Esophagus squamous epithelium (tissue), 5 donors: ENCODE measurements at regions not wholly inside any gene's neighbourhood (a gene's known extent, or its start where the extent isn't known, plus 50 kb on each side); places are given as distances from the start of the nearest gene placed in this dataset.
"Not testable (repeated sequence)": the region's sequence is repeated elsewhere in the genome, so short reads cannot be mapped to it uniquely, and the experiment has no call there.

Experiments used
- DNase-seq: peaks from one replicate; lab custom pipeline; 2025; lab: John Stamatoyannopoulos, UW
- H3K27ac ChIP-seq, 4 donors: fragments of 200-600 bp; sonication (generic); one replicate each; pipeline ENCODE4 v1.5.1; 2016 to 2019; ENCODE audit warnings: mild to moderate bottlenecking in 1 of 4
- H3K27me3 ChIP-seq, 4 donors: fragments of 200-600 bp; sonication (generic); 1 replicate in 3 of 4; 2 replicates in 1 of 4; pipeline versions ENCODE4 v1.5.1 to v1.6.0; 2017 to 2021; ENCODE audit warnings: antibody characterized with exemption in 1 of 4
- H3K36me3 ChIP-seq, 3 donors: fragments of 200-600 bp; sonication (generic); one replicate each; pipeline ENCODE4 v1.5.1; 2016 to 2019
- H3K4me1 ChIP-seq, 3 donors: fragments of 200-600 bp; sonication (generic); one replicate each; pipeline ENCODE4 v1.5.1; 2017 to 2019
- H3K4me3 ChIP-seq, 4 donors: fragments of 200-600 bp; sonication (generic); 1 replicate in 3 of 4; 2 replicates in 1 of 4; pipeline ENCODE4 v1.5.1; 2016 to 2019; ENCODE audit warnings: mild to moderate bottlenecking in 2 of 4, moderate library complexity in 1 of 4
- H3K9me3 ChIP-seq, 3 donors: fragments of 200-600 bp; sonication (generic); one replicate each; pipeline ENCODE4 v1.5.1; 2016 to 2019
- whole genome bisulfite sequencing, 2 donors: methylation state at CpG; one replicate each; pipeline ENCODE4 v1.1.5; 2018; 5-methylcytosine and 5-hydroxymethylcytosine counted together
- intact Hi-C: fragments of 100-400 bp; cut with DNase I; formaldehyde crosslinking; loops from one replicate; pipeline ENCODE4 v1.15.0; 2022
- donor health status: DM: yes; HTN: yes; CAD: no.

DNA sequence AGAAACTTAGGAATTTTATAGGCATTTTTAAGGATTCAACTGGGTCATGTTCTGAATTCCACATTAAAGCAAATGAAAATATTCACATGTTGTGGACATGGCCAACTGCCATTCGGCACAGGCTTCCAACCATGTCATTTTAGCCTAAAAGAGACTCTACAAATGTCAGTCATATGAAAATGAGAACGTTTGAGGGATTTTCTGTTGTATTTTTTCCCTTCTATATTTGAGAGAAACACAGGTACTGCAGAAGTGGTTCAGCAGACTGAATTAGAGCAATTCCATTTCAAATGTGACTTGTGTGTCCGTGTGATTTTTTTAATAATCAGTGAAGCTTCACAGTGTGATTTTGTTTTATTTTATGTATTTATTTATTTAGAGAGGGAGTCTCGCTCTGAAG, 124.3 kb downstream of the TP53TG3F start:
- H3K4me1 ChIP-seq, H3K27ac ChIP-seq, DNase-seq, H3K36me3 ChIP-seq, H3K27me3 ChIP-seq, intact Hi-C loops, H3K9me3 ChIP-seq, H3K4me3 ChIP-seq: not testable (repeated sequence)
- no CpG with 5 or more reads among the region's 4 CpGs for WGBS, 2 donors

- H3K27me3 ChIP-seq, intact Hi-C loops, H3K27ac ChIP-seq, H3K36me3 ChIP-seq, H3K4me1 ChIP-seq, H3K9me3 ChIP-seq, DNase-seq, H3K4me3 ChIP-seq: not testable (repeated sequence)
- WGBS, 2 donors, result no CpG with 5 or more reads among the region's 8 CpGs
Observed at GRCh38 chr16:33588589-33588988, 129.2 kb downstream of the TP53TG3F start.

DNA sequence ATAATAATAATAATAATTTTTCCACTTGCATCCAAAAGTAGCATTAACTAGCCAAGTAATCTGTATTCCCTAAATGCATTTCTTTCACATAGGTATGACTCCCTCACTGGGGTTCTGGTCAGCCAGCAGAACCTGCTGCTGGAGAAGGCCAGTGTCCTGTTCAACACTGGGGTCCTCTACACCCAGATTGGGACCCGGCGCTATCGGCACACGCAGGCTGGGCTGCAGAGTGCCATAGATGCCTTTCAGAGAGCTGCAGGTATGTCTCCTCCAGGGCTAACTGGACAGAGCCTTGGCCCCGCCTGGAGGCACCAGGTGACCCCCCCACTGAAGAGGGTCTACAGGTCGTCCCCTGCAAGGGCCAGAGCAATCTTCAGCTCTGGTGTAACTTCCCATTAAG, 133.9 kb downstream of the TP53TG3F start:
- H3K36me3 ChIP-seq, H3K27ac ChIP-seq, intact Hi-C loops, H3K4me3 ChIP-seq, H3K27me3 ChIP-seq, H3K4me1 ChIP-seq, H3K9me3 ChIP-seq, DNase-seq: not testable (repeated sequence)
- no CpG with 5 or more reads among the region's 6 CpGs for WGBS, 2 donors

DNA sequence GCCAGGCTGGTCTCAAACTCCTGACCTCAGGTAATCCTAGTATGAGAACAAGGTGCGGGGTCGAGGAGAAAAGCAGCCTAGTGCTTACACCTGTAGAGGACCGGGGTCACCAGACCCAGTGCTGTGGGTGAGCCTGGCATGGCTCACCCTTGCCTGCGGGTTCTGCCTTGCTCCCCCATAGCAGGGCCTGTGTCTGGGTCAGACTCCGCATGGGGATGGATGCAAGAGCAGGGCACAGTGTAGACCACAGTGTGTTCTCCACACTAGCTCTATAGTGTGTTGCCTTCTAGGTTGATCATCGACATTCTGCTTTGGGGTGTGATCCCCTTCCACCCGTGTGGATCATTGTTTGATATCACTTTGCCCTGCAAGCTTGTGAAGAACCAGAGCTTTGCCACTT, 135.7 kb downstream of the TP53TG3F start:
- DNase-seq, H3K4me1 ChIP-seq, H3K27ac ChIP-seq, intact Hi-C loops, H3K27me3 ChIP-seq, H3K4me3 ChIP-seq, H3K9me3 ChIP-seq, H3K36me3 ChIP-seq: not testable (repeated sequence)
- WGBS, 2 donors, result no CpG with 5 or more reads among the region's 7 CpGs

DNA sequence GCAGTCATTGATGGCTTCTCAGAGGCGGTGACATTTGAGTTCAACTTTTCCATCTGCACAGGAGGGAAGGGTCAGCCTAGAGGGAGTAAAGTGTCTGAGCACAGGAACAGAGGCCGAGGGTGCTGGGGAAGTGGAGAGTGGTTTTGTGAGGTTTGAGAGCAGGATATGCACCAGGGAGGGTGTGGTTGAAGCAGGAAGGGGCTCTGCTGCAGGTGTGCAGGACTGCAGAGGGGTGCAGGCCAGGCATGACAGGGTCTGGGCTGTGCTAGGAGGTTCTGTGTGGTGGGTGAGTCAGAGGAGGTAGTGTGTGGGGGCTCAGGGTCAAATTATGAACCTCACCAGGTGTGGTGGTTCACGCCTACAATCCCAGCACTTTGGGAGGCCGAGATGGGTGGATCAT, 141.6 kb downstream of the TP53TG3F start:
- intact Hi-C loops, H3K27me3 ChIP-seq, H3K27ac ChIP-seq, H3K9me3 ChIP-seq, H3K4me1 ChIP-seq, H3K36me3 ChIP-seq, DNase-seq, H3K4me3 ChIP-seq: not testable (repeated sequence)
- WGBS, 2 donors, result no CpG with 5 or more reads among the region's 4 CpGs

GRCh38 chr16:33623535-33624077, 164.2 kb downstream of the TP53TG3F start:
- H3K27me3 ChIP-seq, H3K4me1 ChIP-seq, H3K4me3 ChIP-seq, H3K36me3 ChIP-seq, DNase-seq, intact Hi-C loops, H3K9me3 ChIP-seq: not testable (repeated sequence)
- H3K27ac ChIP-seq, result peak overlapping the region in 1 of 4 donors; percentile 36
- WGBS, 2 donors, result 11 to 34% methylated on average over 2 of the region's 4 CpGs

DNA sequence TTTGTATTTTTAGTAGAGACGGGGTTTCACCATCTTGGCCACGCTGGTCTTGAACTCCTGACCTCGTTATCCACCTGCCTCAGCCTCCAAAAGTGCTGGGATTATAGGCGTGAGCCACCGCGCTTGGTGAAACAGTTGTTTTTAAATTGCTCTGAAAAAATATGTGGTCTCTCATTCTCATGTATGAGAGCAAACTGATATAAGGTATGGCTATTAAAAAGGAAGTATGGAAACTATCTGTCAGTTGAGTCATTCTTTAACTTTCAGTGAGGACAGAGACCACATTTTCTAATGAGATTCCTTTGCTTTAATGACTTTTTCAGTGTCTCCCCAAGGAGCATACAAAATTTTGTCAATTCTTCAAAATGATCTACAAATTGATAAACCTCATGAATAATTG, 169.5 kb downstream of the TP53TG3F start:
- H3K9me3 ChIP-seq, H3K4me3 ChIP-seq, H3K36me3 ChIP-seq, H3K27ac ChIP-seq, H3K27me3 ChIP-seq, intact Hi-C loops, DNase-seq, H3K4me1 ChIP-seq: not testable (repeated sequence)
- WGBS, 2 donors, result 81 to 83% methylated on average over 6 of the region's 6 CpGs

DNA sequence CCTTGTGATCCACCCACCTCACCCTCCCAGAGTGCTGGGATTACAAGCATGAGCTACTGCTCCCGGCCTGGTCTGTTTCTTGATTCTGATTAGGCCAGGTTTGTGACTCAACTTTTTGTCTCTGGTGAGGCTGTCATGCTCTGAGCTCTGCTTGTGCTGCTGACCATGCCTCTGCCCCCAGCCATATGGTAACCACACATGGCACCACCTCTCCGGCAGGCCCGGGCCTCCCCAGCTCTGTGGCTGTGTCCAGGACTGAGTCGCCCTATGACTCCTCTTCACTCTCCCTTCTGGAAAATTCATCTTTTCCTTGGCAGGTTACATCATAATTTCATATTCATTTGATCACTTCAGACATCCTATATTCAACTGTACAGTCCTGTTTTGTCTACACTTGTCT, 172.3 kb downstream of the TP53TG3F start:
- H3K9me3 ChIP-seq, H3K4me3 ChIP-seq, intact Hi-C loops, DNase-seq, H3K4me1 ChIP-seq, H3K36me3 ChIP-seq, H3K27me3 ChIP-seq: not testable (repeated sequence)
- peak overlapping the region in 2 of 4 donors; percentile 34 to 36 for H3K27ac ChIP-seq
- 27 to 60% methylated on average over 3 to 4 of the region's 4 CpGs for WGBS, 2 donors

DNA sequence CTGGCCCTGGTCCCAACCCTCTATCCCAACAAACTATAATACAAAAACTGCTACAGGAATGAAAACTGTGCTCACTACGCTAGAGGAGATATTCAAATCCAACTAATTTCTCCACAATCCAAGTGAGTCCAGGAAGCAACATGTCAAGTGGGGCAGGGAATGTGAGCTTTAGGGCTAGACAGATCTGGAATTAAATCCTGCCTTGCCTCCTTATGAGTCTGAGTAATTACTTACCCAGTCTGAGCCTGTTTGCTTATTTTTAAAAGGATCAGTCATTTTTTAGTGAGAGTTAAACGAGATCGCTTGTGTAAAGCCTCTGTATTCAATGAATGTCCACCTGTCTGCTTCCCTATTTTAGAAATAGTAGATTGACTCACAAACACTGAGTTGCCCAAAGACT, 174.6 kb downstream of the TP53TG3F start:
- DNase-seq, H3K9me3 ChIP-seq, H3K4me1 ChIP-seq, H3K36me3 ChIP-seq, H3K27me3 ChIP-seq, intact Hi-C loops, H3K4me3 ChIP-seq: not testable (repeated sequence)
- H3K27ac ChIP-seq, result peak overlapping the region in 3 of 4 donors; percentile 30 to 59 (median 53)
- 60 to 73% methylated on average over 2 of the region's 3 CpGs for WGBS, 2 donors

GRCh38 chr16:33636760-33637159, 177.3 kb downstream of the TP53TG3F start:
- H3K4me1 ChIP-seq, H3K9me3 ChIP-seq, DNase-seq, H3K36me3 ChIP-seq, H3K27me3 ChIP-seq, intact Hi-C loops, H3K27ac ChIP-seq, H3K4me3 ChIP-seq: not testable (repeated sequence)

- H3K4me3 ChIP-seq, intact Hi-C loops, H3K9me3 ChIP-seq, H3K27me3 ChIP-seq, H3K4me1 ChIP-seq, DNase-seq, H3K27ac ChIP-seq, H3K36me3 ChIP-seq: not testable (repeated sequence)
- 40% methylated on average over 1 of the region's 2 CpGs; no CpG with 5 or more reads in 1 of the 2 donors for WGBS, 2 donors
Observed at GRCh38 chr16:33643270-33643669, 183.9 kb downstream of the TP53TG3F start.

DNA sequence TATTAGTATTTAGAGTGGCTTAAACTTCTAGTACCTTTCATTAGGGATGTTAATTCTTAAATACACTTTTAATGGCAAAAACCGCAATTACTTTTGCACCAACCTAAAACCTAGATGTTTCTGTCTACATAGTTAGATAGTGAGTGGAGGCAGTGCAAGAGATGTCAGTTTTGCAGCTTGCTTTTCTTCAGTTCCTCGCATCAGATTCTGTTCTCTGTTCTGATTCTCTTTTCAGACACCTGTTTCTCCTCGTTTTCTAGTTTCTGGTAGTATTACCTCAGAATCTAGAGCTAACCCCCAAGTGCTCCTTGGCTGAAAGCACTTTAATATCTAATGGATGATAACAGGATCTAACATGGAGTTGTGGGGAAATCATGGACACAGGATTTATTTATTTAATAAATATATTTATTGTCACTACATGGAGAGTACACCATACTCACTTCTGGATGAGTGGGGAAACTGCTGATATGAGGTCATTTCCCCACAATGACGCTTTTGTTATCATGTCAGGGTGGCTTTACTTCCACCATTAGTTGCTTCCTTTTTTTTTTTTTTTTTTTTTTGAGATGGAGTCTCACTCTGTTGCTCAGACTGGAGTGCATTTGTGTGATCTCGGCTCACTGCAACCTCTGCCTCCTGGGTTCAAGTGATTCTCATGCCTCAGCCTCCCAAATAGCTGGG, 184.4 kb downstream of the TP53TG3F start:
- H3K4me1 ChIP-seq, H3K36me3 ChIP-seq, DNase-seq, H3K4me3 ChIP-seq, H3K27ac ChIP-seq, H3K27me3 ChIP-seq, intact Hi-C loops, H3K9me3 ChIP-seq: not testable (repeated sequence)
- 56 to 75% methylated on average over 5 of the region's 5 CpGs for WGBS, 2 donors

GRCh38 chr16:33646386-33646785, 187.0 kb downstream of the TP53TG3F start:
- 17 to 40% methylated on average over 1 to 2 of the region's 2 CpGs for WGBS, 2 donors
- DNase-seq, H3K4me3 ChIP-seq, H3K4me1 ChIP-seq, H3K27ac ChIP-seq, H3K27me3 ChIP-seq, intact Hi-C loops, H3K9me3 ChIP-seq, H3K36me3 ChIP-seq: not testable (repeated sequence)
